Neural progenitor cell (in vitro differentiated cells): ENCODE measurements at regions not wholly inside any gene's neighbourhood (a gene's known extent, or its start where the extent isn't known, plus 50 kb on each side); places are given as distances from the start of the nearest gene placed in this dataset.

ENCODE experiments used
- DNase-seq: peaks from one replicate; pipeline ENCODE4 v3.0.0-alpha.2; 2016; ENCODE audit warnings: low spot score
- H2AFZ ChIP-seq: fragments of 200-600 bp; sonication (generic); replicated peaks from 2 replicates; pipeline ENCODE4 v1.6.1; 2016; ENCODE audit warnings: antibody characterized with exemption
- H3F3A ChIP-seq: fragments of 200-600 bp; sonication (generic); 2 replicates; pipeline ENCODE4 v1.6.1; 2016; ENCODE audit warnings: antibody characterized with exemption, low read depth
- H3K27ac ChIP-seq: fragments of 200-600 bp; sonication (generic); 2 replicates; pipeline ENCODE4 v1.5.1; 2016; ENCODE audit warnings: mild to moderate bottlenecking
- H3K27me3 ChIP-seq: fragments of 200-600 bp; sonication (generic); 2 replicates; pipeline ENCODE4 v1.6.1; 2016; ENCODE audit warnings: mild to moderate bottlenecking, moderate library complexity
- H3K36me3 ChIP-seq: fragments of 200-600 bp; sonication (generic); 2 replicates; pipeline ENCODE4 v1.5.1; 2016
- H3K4me1 ChIP-seq: fragments of 200-600 bp; sonication (generic); 2 replicates; pipeline ENCODE4 v1.6.1; 2016; ENCODE audit warnings: mixed run types
- H3K4me2 ChIP-seq: fragments of 200-600 bp; sonication (generic); 2 replicates; pipeline ENCODE4 v1.6.1; 2016
- H3K4me3 ChIP-seq: fragments of 200-600 bp; sonication (generic); 2 replicates; pipeline ENCODE4 v1.5.1; 2016
- H3K79me2 ChIP-seq: fragments of 200-600 bp; sonication (generic); 2 replicates; pipeline ENCODE4 v1.6.1; 2016; ENCODE audit warnings: low read depth
- H3K9ac ChIP-seq: fragments of 200-600 bp; sonication (generic); 2 replicates; pipeline ENCODE4 v1.6.1; 2016
- H3K9me3 ChIP-seq: fragments of 200-600 bp; sonication (generic); 2 replicates; pipeline ENCODE4 v1.5.1; 2016; ENCODE audit warnings: low read depth
- H4K20me1 ChIP-seq: fragments of 200-600 bp; sonication (generic); 2 replicates; pipeline ENCODE4 v1.6.1; 2016; ENCODE audit warnings: low read depth
- H3K27ac Mint-ChIP-seq: 3 replicates; pipeline ENCODE4 v1.8.0; 2021; ENCODE audit warnings: mixed read lengths
- H3K27me3 Mint-ChIP-seq: 2 replicates; pipeline ENCODE4 v1.8.0; 2022; ENCODE audit warnings: low read depth, mild to moderate bottlenecking, inconsistent platforms, moderate library complexity, mixed read lengths; ENCODE audit not compliant: insufficient read depth
- H3K36me3 Mint-ChIP-seq: 3 replicates; pipeline ENCODE4 v1.8.0; 2021; ENCODE audit warnings: mixed read lengths
- H3K4me1 Mint-ChIP-seq: 3 replicates; pipeline ENCODE4 v1.8.0; 2021; ENCODE audit warnings: mixed read lengths
- H3K4me3 Mint-ChIP-seq: 3 replicates; pipeline ENCODE4 v1.8.0; 2021; ENCODE audit warnings: mild to moderate bottlenecking, moderate library complexity, mixed read lengths
- H3K9me3 Mint-ChIP-seq: 3 replicates; pipeline ENCODE4 v1.8.0; 2020; ENCODE audit warnings: mixed read lengths
- CTCF ChIP-seq: fragments of 200-600 bp; sonication (generic); IDR thresholded peaks from 2 replicates; pipeline ENCODE4 v1.5.1; 2017; ENCODE audit warnings: antibody characterized with exemption, mild to moderate bottlenecking
- EZH2 ChIP-seq: fragments of 200-600 bp; sonication (generic); IDR thresholded peaks from 2 replicates; pipeline ENCODE4 v1.6.1; 2017; ENCODE audit warnings: antibody characterized with exemption, mild to moderate bottlenecking, moderate library complexity
- EZH2phosphoT487 ChIP-seq: fragments of 200-600 bp; sonication (generic); IDR thresholded peaks from 2 replicates; pipeline ENCODE4 v1.6.1; 2017; ENCODE audit warnings: antibody characterized with exemption

GRCh38 chr6:2385471-2385983 lies 140.1 kb upstream of the GMDS start:
- no peak overlapping the region for H3K9ac ChIP-seq
- no peak overlapping the region for H2AFZ ChIP-seq
- no peaks in the 10 kb centered on the region for H3K27me3 ChIP-seq
- Mint-ChIP-seq H3K9me3 (peaks cover 4% of the 10 kb centered on the region), H3K36me3 (no peaks in the 10 kb centered on the region), H3K4me3 (no peak overlapping the region), H3K4me1 (no peaks in the 10 kb centered on the region), H3K27ac (no peak overlapping the region), H3K27me3 (peaks cover 3% of the 10 kb centered on the region)
- no peak overlapping the region for H3K4me3 ChIP-seq
- H3K79me2 ChIP-seq, result no peaks in the 10 kb centered on the region
- H3K36me3 ChIP-seq, result no peaks in the 10 kb centered on the region
- no peak for DNase-seq
- H3K9me3 ChIP-seq, result no peaks in the 10 kb centered on the region
- no peaks in the 10 kb centered on the region for H3K4me1 ChIP-seq
- H3K4me2 ChIP-seq, result no peak overlapping the region
- H3F3A ChIP-seq, result no peaks in the 10 kb centered on the region
- no peak for TF ChIP-seq CTCF
- no peak for TF ChIP-seq EZH2
- no peak for TF ChIP-seq EZH2phosphoT487
- H3K27ac ChIP-seq, result no peak overlapping the region
- no peaks in the 10 kb centered on the region for H4K20me1 ChIP-seq

GRCh38 chr6:2384528-2384927 lies 139.1 kb upstream of the GMDS start:
- no peaks in the 10 kb centered on the region for H3K4me1 ChIP-seq
- no peaks in the 10 kb centered on the region for H3K79me2 ChIP-seq
- H3K27me3 ChIP-seq, result no peaks in the 10 kb centered on the region
- H3K27ac Mint-ChIP-seq, result no peak overlapping the region
- no peaks in the 10 kb centered on the region for H3K36me3 Mint-ChIP-seq
- H3K27ac ChIP-seq, result no peak overlapping the region
- no peaks in the 10 kb centered on the region for H3K4me1 Mint-ChIP-seq
- no peak overlapping the region for H3K4me2 ChIP-seq
- H3K9ac ChIP-seq, result no peak overlapping the region
- peaks cover 4% of the 10 kb centered on the region for H3K9me3 Mint-ChIP-seq
- DNase-seq, result no peak
- H3F3A ChIP-seq, result no peaks in the 10 kb centered on the region
- H3K4me3 ChIP-seq, result no peak overlapping the region
- peaks cover 3% of the 10 kb centered on the region for H3K27me3 Mint-ChIP-seq
- TF ChIP-seq EZH2, result no peak
- TF ChIP-seq EZH2phosphoT487, result no peak
- TF ChIP-seq CTCF, result no peak
- H4K20me1 ChIP-seq, result no peaks in the 10 kb centered on the region
- H3K9me3 ChIP-seq, result no peaks in the 10 kb centered on the region
- H3K4me3 Mint-ChIP-seq, result no peak overlapping the region
- no peak overlapping the region for H2AFZ ChIP-seq
- H3K36me3 ChIP-seq, result no peaks in the 10 kb centered on the region

GRCh38 chr6:2381872-2382661 lies 136.7 kb upstream of the GMDS start:
- H3K27ac Mint-ChIP-seq, result no peak overlapping the region
- peaks cover 4% of the 10 kb centered on the region for H3K9me3 Mint-ChIP-seq
- Histone ChIP-seq H3K27ac (no peak overlapping the region), H3K79me2 (no peaks in the 10 kb centered on the region), H3K4me3 (no peak overlapping the region), H3F3A (no peaks in the 10 kb centered on the region), H2AFZ (no peak overlapping the region), H3K27me3 (no peaks in the 10 kb centered on the region), H4K20me1 (no peaks in the 10 kb centered on the region), H3K4me1 (no peaks in the 10 kb centered on the region), H3K4me2 (no peak overlapping the region), H3K9ac (no peak overlapping the region), H3K36me3 (no peaks in the 10 kb centered on the region), H3K9me3 (no peaks in the 10 kb centered on the region)
- H3K36me3 Mint-ChIP-seq, result no peaks in the 10 kb centered on the region
- H3K4me1 Mint-ChIP-seq, result no peaks in the 10 kb centered on the region
- H3K4me3 Mint-ChIP-seq, result no peak overlapping the region
- DNase-seq, result no peak
- no peak for TF ChIP-seq EZH2
- no peak for TF ChIP-seq CTCF
- TF ChIP-seq EZH2phosphoT487, result no peak
- peaks cover 3% of the 10 kb centered on the region for H3K27me3 Mint-ChIP-seq
